ENCODE measurements at regions not wholly inside any gene's neighbourhood (a gene's known extent, or its start where the extent isn't known, plus 50 kb on each side); places are given as distances from the start of the nearest gene placed in this dataset.

DNA sequence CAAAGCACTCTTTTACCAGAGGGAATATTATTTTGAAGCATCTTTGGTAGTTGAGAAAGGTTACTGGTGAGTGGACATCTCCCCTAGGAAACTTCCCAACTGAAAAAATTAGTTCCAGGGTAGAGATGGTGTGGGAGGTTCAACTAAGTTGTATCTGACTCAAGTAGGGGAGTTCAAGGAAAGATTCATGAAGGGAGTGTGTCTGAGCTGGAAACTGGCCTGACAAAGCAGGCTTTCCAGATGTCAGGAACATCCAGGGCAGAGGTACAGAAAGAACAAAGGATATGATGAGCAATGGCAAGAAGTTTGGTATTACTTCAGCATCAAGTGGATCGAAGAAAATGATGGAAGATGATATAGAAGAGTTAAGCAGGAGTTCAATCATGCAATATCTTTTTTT, 458.0 kb upstream of the RIOK2 start:
- TF ChIP-seq KAT7 (CRISPR knock-in tag; IDR thresholded peaks at IDR 0.05; ENCODE audit: borderline replicate concordance) = no peak
- TF ChIP-seq, protein P1, sequence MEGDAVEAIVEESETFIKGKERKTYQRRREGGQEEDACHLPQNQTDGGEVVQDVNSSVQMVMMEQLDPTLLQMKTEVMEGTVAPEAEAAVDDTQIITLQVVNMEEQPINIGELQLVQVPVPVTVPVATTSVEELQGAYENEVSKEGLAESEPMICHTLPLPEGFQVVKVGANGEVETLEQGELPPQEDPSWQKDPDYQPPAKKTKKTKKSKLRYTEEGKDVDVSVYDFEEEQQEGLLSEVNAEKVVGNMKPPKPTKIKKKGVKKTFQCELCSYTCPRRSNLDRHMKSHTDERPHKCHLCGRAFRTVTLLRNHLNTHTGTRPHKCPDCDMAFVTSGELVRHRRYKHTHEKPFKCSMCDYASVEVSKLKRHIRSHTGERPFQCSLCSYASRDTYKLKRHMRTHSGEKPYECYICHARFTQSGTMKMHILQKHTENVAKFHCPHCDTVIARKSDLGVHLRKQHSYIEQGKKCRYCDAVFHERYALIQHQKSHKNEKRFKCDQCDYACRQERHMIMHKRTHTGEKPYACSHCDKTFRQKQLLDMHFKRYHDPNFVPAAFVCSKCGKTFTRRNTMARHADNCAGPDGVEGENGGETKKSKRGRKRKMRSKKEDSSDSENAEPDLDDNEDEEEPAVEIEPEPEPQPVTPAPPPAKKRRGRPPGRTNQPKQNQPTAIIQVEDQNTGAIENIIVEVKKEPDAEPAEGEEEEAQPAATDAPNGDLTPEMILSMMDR (IDR thresholded peaks at IDR 0.05) = no peak
- TF ChIP-seq, protein P2, sequence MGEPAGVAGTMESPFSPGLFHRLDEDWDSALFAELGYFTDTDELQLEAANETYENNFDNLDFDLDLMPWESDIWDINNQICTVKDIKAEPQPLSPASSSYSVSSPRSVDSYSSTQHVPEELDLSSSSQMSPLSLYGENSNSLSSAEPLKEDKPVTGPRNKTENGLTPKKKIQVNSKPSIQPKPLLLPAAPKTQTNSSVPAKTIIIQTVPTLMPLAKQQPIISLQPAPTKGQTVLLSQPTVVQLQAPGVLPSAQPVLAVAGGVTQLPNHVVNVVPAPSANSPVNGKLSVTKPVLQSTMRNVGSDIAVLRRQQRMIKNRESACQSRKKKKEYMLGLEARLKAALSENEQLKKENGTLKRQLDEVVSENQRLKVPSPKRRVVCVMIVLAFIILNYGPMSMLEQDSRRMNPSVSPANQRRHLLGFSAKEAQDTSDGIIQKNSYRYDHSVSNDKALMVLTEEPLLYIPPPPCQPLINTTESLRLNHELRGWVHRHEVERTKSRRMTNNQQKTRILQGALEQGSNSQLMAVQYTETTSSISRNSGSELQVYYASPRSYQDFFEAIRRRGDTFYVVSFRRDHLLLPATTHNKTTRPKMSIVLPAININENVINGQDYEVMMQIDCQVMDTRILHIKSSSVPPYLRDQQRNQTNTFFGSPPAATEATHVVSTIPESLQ (CRISPR knock-in tag; IDR thresholded peaks at IDR 0.05) = no peak
- TF ChIP-seq CREB1 (CRISPR knock-in tag; IDR thresholded peaks at IDR 0.05) = no peak
- no peak for TF ChIP-seq NFYB (CRISPR knock-in tag; conservative IDR thresholded peaks at IDR 0.05; ENCODE audit: low read depth)

All from WTC11 (cell line).